ENCODE measurements at regions not wholly inside any gene's neighbourhood (a gene's known extent, or its start where the extent isn't known, plus 50 kb on each side); places are given as distances from the start of the nearest gene placed in this dataset.

GRCh38 chr11:44483919-44484610 lies 81.4 kb upstream of the CD82 start:
- 78 to 82% (median 81%) methylated on average over 10 of the region's 10 CpGs for WGBS, 4 donors
- H3K4me3 ChIP-seq = no peak overlapping the region
- intact Hi-C loops (cut with DNase I) = loop anchor here in 3 of 10 donors (2.0 to 5.0 kb wide), 3 partner anchors 132 to 197 kb away; no protein-coding TSS in a partner anchor
- no peaks in the 10 kb centered on the region for H3K27me3 ChIP-seq
- peaks cover 0 to 6% (median 0%) of the 10 kb centered on the region in 12 donors for H3K9me3 ChIP-seq
- peak in 3 of 4 donors; percentile 24 to 62 (median 40) for ATAC-seq
- TF ChIP-seq POLR2A (IDR thresholded peaks at IDR 0.05) = no peak
- TF ChIP-seq CTCF (IDR thresholded peaks at IDR 0.05) = peak in 10 of 12 donors; percentile 20 to 54 (median 40)
- DNase-seq = peak in 1 of 5 donors; percentile 19
- no peak overlapping the region for H3K27ac ChIP-seq
- no peaks in the 10 kb centered on the region for H3K4me1 ChIP-seq
- no peaks in the 10 kb centered on the region for H3K36me3 ChIP-seq

GRCh38 chr11:44488165-44488965 lies 77.1 kb upstream of the CD82 start:
- DNase-seq (no peak), ATAC-seq (no peak)
- H3K9me3 ChIP-seq = peaks cover 0 to 6% (median 0%) of the 10 kb centered on the region in 12 donors
- no peak overlapping the region for H3K27ac ChIP-seq
- 79 to 98% (median 88%) methylated on average over 5 to 8 of the region's 8 CpGs for WGBS, 4 donors
- intact Hi-C loops (cut with DNase I) = no loop called here
- H3K36me3 ChIP-seq = no peaks in the 10 kb centered on the region
- no peak overlapping the region for H3K4me3 ChIP-seq
- TF ChIP-seq CTCF (IDR thresholded peaks at IDR 0.05) = no peak
- no peaks in the 10 kb centered on the region for H3K4me1 ChIP-seq
- H3K27me3 ChIP-seq = no peaks in the 10 kb centered on the region

DNA sequence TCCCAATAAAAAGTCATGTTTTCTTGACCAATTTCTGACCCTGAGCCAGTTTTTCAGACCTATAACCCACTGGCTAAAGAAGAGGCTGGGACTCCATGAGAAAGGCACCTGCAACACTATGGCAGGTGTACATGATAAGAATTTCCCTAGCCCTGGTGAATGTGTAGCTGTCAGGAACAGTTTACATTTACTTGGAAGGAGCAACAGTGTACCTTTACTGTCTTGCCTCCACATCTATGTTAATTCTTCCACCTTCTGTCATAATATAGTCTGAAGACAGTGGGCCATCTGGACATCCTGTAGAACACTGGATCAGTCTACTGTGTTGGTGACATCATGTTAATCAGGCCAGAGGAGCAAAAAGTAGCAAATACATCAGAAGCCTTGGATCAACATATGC lies 72.1 kb upstream of the CD82 start:
- no peak for TF ChIP-seq POLR2A (IDR thresholded peaks at IDR 0.05)
- no peak for TF ChIP-seq CTCF (IDR thresholded peaks at IDR 0.05)
- intact Hi-C loops (cut with DNase I) = no loop called here
- H3K4me1 ChIP-seq = no peaks in the 10 kb centered on the region
- no peak overlapping the region for H3K27ac ChIP-seq
- DNase-seq (no peak), ATAC-seq (no peak)
- no peaks in the 10 kb centered on the region for H3K27me3 ChIP-seq
- H3K4me3 ChIP-seq = no peak overlapping the region
- no peaks in the 10 kb centered on the region for H3K36me3 ChIP-seq
- H3K9me3 ChIP-seq = no peaks in the 10 kb centered on the region

GRCh38 chr11:44493930-44494329 lies 71.5 kb upstream of the CD82 start:
- intact Hi-C loops (cut with DNase I) = no loop called here
- TF ChIP-seq CTCF (IDR thresholded peaks at IDR 0.05) (no peak), POLR2A (IDR thresholded peaks at IDR 0.05) (no peak)
- H3K36me3 ChIP-seq = no peaks in the 10 kb centered on the region
- peaks cover 0 to 4% (median 0%) of the 10 kb centered on the region in 12 donors for H3K9me3 ChIP-seq
- H3K4me1 ChIP-seq = no peaks in the 10 kb centered on the region
- H3K27me3 ChIP-seq = no peaks in the 10 kb centered on the region
- H3K27ac ChIP-seq = no peak overlapping the region
- H3K4me3 ChIP-seq = no peak overlapping the region
- ATAC-seq (no peak), DNase-seq (no peak)
- 93 to 100% (median 95%) methylated on average over 1 of the region's 1 CpG for WGBS, 4 donors
